ENCODE measurements at regions not wholly inside any gene's neighbourhood (a gene's known extent, or its start where the extent isn't known, plus 50 kb on each side); places are given as distances from the start of the nearest gene placed in this dataset.
A peak's percentile ranks its signal among the peaks of the same experiment; 100 is the strongest.

DNA sequence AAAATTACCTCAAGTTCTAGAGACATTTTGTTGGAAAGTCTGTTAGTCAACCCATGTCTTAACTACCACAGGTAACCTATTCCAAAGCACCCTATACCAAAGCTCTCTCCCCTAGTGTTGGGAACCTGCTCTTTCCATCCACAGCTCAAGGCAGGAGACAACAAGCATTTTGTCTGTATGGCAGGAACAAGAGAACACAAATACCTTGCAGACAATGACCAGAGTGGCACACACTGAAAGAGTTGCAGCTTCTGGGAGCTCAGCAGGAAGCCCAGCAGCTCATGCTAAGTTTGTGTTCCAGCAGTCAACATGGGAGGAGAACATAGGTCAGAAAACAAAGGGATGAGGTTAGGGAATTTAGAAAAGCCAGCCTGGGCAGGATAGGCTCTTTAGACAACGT, 300.8 kb downstream of the HHIPL2 start:
- in situ Hi-C loops (cut with HindIII; ENCODE audit: low sequenced_read_pairs) = no loop called here
- H3K4me3 ChIP-seq (ENCODE audit: low read depth, low read length) = no peak overlapping the region
- TF ChIP-seq, protein P1, sequence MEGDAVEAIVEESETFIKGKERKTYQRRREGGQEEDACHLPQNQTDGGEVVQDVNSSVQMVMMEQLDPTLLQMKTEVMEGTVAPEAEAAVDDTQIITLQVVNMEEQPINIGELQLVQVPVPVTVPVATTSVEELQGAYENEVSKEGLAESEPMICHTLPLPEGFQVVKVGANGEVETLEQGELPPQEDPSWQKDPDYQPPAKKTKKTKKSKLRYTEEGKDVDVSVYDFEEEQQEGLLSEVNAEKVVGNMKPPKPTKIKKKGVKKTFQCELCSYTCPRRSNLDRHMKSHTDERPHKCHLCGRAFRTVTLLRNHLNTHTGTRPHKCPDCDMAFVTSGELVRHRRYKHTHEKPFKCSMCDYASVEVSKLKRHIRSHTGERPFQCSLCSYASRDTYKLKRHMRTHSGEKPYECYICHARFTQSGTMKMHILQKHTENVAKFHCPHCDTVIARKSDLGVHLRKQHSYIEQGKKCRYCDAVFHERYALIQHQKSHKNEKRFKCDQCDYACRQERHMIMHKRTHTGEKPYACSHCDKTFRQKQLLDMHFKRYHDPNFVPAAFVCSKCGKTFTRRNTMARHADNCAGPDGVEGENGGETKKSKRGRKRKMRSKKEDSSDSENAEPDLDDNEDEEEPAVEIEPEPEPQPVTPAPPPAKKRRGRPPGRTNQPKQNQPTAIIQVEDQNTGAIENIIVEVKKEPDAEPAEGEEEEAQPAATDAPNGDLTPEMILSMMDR (IDR thresholded peaks at IDR 0.05; ENCODE audit: low read depth, low read length) = no peak
- DNase-seq (ENCODE audit: low read depth, low spot score) = no peak

DNA sequence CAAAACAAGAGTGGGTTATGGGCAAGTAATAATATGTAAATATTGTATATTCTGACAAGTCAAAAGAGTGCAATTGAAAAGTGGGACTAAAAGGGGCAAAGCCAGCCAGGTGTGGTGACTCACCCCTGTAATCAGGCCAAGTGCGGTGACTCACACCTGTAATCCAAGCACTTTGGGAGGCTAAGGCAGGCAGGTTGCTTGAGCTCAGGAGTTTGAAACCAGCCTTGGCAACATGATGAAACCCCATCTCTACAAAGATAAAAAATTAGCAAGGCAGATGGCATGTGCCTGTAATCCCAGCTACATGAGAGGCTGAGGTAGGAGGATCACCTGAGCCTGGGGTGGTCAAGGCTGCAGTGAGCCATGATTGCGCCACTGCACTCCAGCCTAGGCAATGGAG, 304.0 kb downstream of the HHIPL2 start:
- no peak for DNase-seq (ENCODE audit: low read depth, low spot score)
- in situ Hi-C loops (cut with HindIII; ENCODE audit: low sequenced_read_pairs) = no loop called here
- TF ChIP-seq, protein P1 (IDR thresholded peaks at IDR 0.05; ENCODE audit: low read depth, low read length) = no peak
- no peak overlapping the region for H3K4me3 ChIP-seq (ENCODE audit: low read depth, low read length)

DNA sequence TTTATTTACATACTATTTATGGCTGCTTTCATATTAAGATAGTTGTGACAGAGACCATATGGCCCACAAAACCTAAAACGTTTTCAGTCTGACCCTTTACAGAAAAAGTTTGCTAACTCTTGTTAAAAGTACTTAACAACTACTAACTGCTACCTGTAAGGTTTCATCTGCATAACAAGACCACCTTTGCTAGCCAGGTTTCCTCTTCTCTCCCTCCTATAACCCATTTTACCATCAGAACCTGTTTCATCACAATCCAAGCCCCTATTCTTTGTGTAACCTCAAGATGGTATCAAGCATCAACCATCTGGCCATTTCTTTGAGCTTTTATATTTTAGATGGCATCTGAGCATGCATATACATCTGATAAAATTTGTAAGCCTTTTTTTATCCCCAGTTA, 305.4 kb downstream of the HHIPL2 start:
- DNase-seq (ENCODE audit: low read depth, low spot score) = no peak
- in situ Hi-C loops (cut with HindIII; ENCODE audit: low sequenced_read_pairs) = no loop called here
- TF ChIP-seq, protein P1 (IDR thresholded peaks at IDR 0.05; ENCODE audit: low read depth, low read length) = no peak
- H3K4me3 ChIP-seq (ENCODE audit: low read depth, low read length) = no peak overlapping the region

DNA sequence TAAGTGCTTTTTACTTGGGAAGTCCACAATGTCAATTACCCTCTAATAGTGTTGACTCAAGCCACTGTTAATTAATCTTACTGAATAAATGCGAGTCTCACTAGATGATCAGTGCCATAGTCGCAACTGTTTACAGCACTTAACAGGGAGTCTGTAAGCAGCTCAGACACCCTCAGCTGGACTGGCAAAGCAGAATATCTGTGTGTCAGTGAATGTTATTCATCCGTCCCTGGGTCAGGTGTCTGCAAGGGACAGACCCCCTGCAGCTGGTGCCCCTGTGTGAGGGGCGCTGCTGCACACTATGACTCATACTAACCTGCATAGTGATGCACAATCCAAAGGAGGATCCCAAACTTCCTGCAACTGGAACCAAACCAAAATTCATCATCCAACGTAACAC, 306.5 kb downstream of the HHIPL2 start:
- in situ Hi-C loops (cut with HindIII; ENCODE audit: low sequenced_read_pairs) = no loop called here
- TF ChIP-seq, protein P1 (IDR thresholded peaks at IDR 0.05; ENCODE audit: low read depth, low read length) = no peak
- no peak for DNase-seq (ENCODE audit: low read depth, low spot score)
- H3K4me3 ChIP-seq (ENCODE audit: low read depth, low read length) = no peak overlapping the region

DNA sequence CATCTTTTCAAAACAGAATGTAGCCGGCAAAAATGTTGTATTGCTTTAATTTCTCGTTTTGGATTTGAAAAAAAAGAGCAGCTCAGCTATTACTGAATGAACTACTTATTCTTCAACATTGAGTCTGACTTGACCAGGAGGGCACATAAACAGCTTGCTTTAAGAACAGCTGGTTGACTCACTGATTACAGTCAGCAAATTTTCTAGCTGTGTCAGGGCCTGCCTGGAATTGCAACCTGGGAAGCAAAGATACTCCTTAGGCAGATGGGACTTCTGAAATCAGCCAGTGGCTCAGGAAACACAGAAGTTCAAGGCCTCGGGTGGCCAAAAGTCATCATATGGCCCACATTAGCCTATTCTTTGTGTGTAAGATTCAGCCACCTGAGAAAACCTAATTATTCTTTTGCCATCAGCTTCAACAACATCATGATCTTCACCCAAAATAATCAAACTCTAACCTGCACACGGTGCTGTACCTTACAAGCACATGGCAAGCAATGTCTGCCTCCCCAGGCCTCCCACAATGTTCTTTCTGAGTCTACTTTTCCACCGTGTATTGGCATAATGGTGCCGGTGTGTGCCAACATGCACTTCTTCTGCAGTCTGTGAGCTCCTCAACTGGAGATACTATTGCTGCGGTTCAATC, 307.2 kb downstream of the HHIPL2 start:
- peak; percentile 62 for DNase-seq (ENCODE audit: low read depth, low spot score)
- TF ChIP-seq, protein P1 (IDR thresholded peaks at IDR 0.05; ENCODE audit: low read depth, low read length) = no peak
- no peak overlapping the region for H3K4me3 ChIP-seq (ENCODE audit: low read depth, low read length)
- in situ Hi-C loops (cut with HindIII; ENCODE audit: low sequenced_read_pairs) = no loop called here

DNA sequence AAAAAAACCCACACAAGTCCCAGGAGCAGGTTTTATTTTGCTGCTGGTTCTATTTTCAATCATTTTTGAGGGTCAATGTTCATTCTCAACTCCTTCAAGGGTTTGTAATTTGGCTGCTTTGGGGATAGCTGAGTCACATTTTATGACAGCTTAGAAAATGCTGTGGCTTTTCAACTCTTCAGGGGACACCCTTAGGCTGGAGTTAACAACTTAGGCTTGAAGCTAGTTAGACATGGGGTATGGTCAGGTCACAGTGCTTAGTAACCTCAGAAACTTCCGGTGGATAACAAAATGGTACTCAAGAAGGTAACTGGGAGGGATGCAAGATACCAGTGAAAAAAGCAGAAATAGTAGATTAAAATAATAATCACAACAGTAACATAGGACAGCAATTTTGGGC, 308.8 kb downstream of the HHIPL2 start:
- DNase-seq (ENCODE audit: low read depth, low spot score) = no peak
- H3K4me3 ChIP-seq (ENCODE audit: low read depth, low read length) = no peak overlapping the region
- TF ChIP-seq, protein P1 (IDR thresholded peaks at IDR 0.05; ENCODE audit: low read depth, low read length) = no peak
- in situ Hi-C loops (cut with HindIII; ENCODE audit: low sequenced_read_pairs) = no loop called here

Data from astrocyte of the spinal cord (primary cell).